IMR-90 (cell line): ENCODE measurements at regions not wholly inside any gene's neighbourhood (a gene's known extent, or its start where the extent isn't known, plus 50 kb on each side); places are given as distances from the start of the nearest gene placed in this dataset.
"Not testable (repeated sequence)": the region's sequence is repeated elsewhere in the genome, so short reads cannot be mapped to it uniquely, and the experiment has no call there.

Source experiments
- ATAC-seq: fragments of 200-7000 bp; cut with Tn5 transposase; 2 replicates; pipeline ENCODE4 v1.9.1; 2020; ENCODE audit warnings: low read depth, mild to moderate bottlenecking, moderate library complexity
- BruUV-seq: library from RNA; stranded (reverse); fragments of 400-500 nt; replicated peaks from 2 replicates; lab custom pipeline; 2021; lab: Mats Ljungman, UMichigan
- CTCF ChIA-PET: fragments of 300-600 bp; formaldehyde crosslinking; extraction: SDS; loops from one replicate; lab custom pipeline; 2021; ENCODE audit warnings: antibody characterized with exemption; lab: Yijun Ruan, JAX
- POLR2A ChIA-PET: fragments of 300-600 bp; sonication (Branson Sonifier 250); formaldehyde crosslinking; loops from one replicate; lab custom pipeline; 2022; ENCODE audit warnings: antibody characterized with exemption; ENCODE audit not compliant: unreplicated experiment; lab: Charles Lee
- DNase-seq: peaks from one replicate; pipeline ENCODE4 v3.0.0; 2013
- H2AFZ ChIP-seq: replicated peaks from 2 replicates; pipeline ENCODE3; 2013; ENCODE audit warnings: low read length, mild to moderate bottlenecking; ENCODE audit not compliant: poor library complexity
- H2AK5ac ChIP-seq: 2 replicates; pipeline ENCODE4 v1.6.1; 2013; ENCODE audit warnings: low read depth, low read length, inconsistent platforms
- H2AK9ac ChIP-seq: replicated peaks from 2 replicates; pipeline ENCODE3; 2013; ENCODE audit warnings: mild to moderate bottlenecking, low read depth, low read length, moderate library complexity; ENCODE audit not compliant: poor library complexity
- H2BK120ac ChIP-seq: 2 replicates; pipeline ENCODE4 v1.6.1; 2013; ENCODE audit warnings: low read depth, low read length, inconsistent platforms
- H2BK15ac ChIP-seq: 3 replicates; pipeline ENCODE4 v1.6.1; 2013; ENCODE audit warnings: low read depth, low read length, inconsistent platforms
- H2BK20ac ChIP-seq: 2 replicates; pipeline ENCODE4 v1.6.1; 2013; ENCODE audit warnings: low read depth, mild to moderate bottlenecking, inconsistent platforms, low read length, moderate library complexity
- H2BK5ac ChIP-seq: 2 replicates; pipeline ENCODE4 v1.6.1; 2013; ENCODE audit warnings: mild to moderate bottlenecking, low read depth, low read length, inconsistent platforms; ENCODE audit not compliant: poor library complexity, severe bottlenecking
- H3K14ac ChIP-seq: replicated peaks from 2 replicates; pipeline ENCODE4 v1.6.1; 2013; ENCODE audit warnings: low read depth, low read length, inconsistent platforms
- H3K18ac ChIP-seq: 2 replicates; pipeline ENCODE4 v1.6.1; 2013; ENCODE audit warnings: low read depth, low read length, control low read depth
- H3K23ac ChIP-seq: 2 replicates; pipeline ENCODE4 v1.6.1; 2013; ENCODE audit warnings: low read depth, low read length, inconsistent platforms
- H3K27ac ChIP-seq: 2 replicates; pipeline ENCODE4 v1.5.1; 2013; ENCODE audit warnings: mild to moderate bottlenecking, control low read depth, low read length; ENCODE audit not compliant: insufficient read depth
- H3K27me3 ChIP-seq: 2 replicates; pipeline ENCODE4 v1.6.1; 2013; ENCODE audit warnings: low read length; ENCODE audit not compliant: control insufficient read depth, insufficient read depth
- H3K36me3 ChIP-seq: 2 replicates; pipeline ENCODE4 v1.6.1; 2013; ENCODE audit warnings: low read length, mixed read lengths; ENCODE audit not compliant: control insufficient read depth, insufficient read depth
- H3K4ac ChIP-seq: 2 replicates; pipeline ENCODE4 v1.6.1; 2013; ENCODE audit warnings: low read depth, low read length, inconsistent platforms
- H3K4me1 ChIP-seq: 2 replicates; pipeline ENCODE4 v1.6.1; 2013; ENCODE audit warnings: low read length, mixed read lengths; ENCODE audit not compliant: control insufficient read depth, insufficient read depth
- H3K4me2 ChIP-seq: 2 replicates; pipeline ENCODE4 v1.6.1; 2013; ENCODE audit warnings: low read depth, mild to moderate bottlenecking, control low read depth, low read length, moderate library complexity
- H3K4me3 ChIP-seq: 2 replicates; pipeline ENCODE4 v1.5.1; 2013; ENCODE audit warnings: low read depth, mild to moderate bottlenecking, control low read depth, low read length, moderate library complexity; ENCODE audit not compliant: insufficient read depth
- H3K56ac ChIP-seq: 2 replicates; pipeline ENCODE4 v1.6.1; 2013; ENCODE audit warnings: low read length, inconsistent platforms; ENCODE audit not compliant: insufficient read depth; ENCODE audit errors: extremely low read depth
- H3K79me1 ChIP-seq, 2 experiments: 2 replicates each; pipeline ENCODE4 v1.6.1; 2013; ENCODE audit warnings: low read length in 2 of 2, inconsistent platforms in 1 of 2, low read depth in 1 of 2
- H3K9ac ChIP-seq: 2 replicates; pipeline ENCODE4 v1.6.1; 2013; ENCODE audit warnings: low read depth, low read length, control low read depth
- H3K9me1 ChIP-seq: 2 replicates; pipeline ENCODE4 v1.6.1; 2013; ENCODE audit warnings: low read length, inconsistent platforms; ENCODE audit not compliant: insufficient read depth
- H3K9me3 ChIP-seq: 2 replicates; pipeline ENCODE4 v1.6.1; 2013; ENCODE audit warnings: low read length; ENCODE audit not compliant: control insufficient read depth, insufficient read depth
- H4K20me1 ChIP-seq: 2 replicates; pipeline ENCODE4 v1.6.1; 2013; ENCODE audit warnings: low read length, inconsistent platforms; ENCODE audit not compliant: insufficient read depth
- H4K5ac ChIP-seq: 2 replicates; pipeline ENCODE4 v1.6.1; 2013; ENCODE audit warnings: mild to moderate bottlenecking, low read depth, low read length, control low read depth
- H4K8ac ChIP-seq, 2 experiments: 2 replicates each; pipeline ENCODE4 v1.6.1; 2013; ENCODE audit warnings: low read depth in 2 of 2, low read length in 2 of 2, control low read depth in 1 of 2, inconsistent platforms in 1 of 2
- H4K91ac ChIP-seq: 2 replicates; pipeline ENCODE4 v1.6.1; 2013; ENCODE audit warnings: low read depth, low read length, inconsistent platforms; ENCODE audit not compliant: insufficient read depth
- WGBS, 2 experiments: methylation state at CpG; one replicate each; pipeline versions ENCODE4 v1.1.5 to v1.1.7; 2013; ENCODE audit warnings: missing lambda C conversion rate in 2 of 2; ENCODE audit not compliant: insufficient read length in 1 of 2; ENCODE audit errors: extremely low coverage in 2 of 2; 5-methylcytosine and 5-hydroxymethylcytosine counted together
- dilution Hi-C: fragments of 300-500 bp; cut with HindIII; formaldehyde crosslinking; loops from one replicate; pipeline ENCODE4 v1.14.3; 2018; ENCODE audit warnings: low sequenced_read_pairs; ENCODE audit not compliant: unreplicated experiment
- in situ Hi-C: fragments of 300-500 bp; cut with MboI; formaldehyde crosslinking; loops from 3 replicates; pipeline ENCODE4 v1.14.3; 2019; ENCODE audit warnings: low sequenced_read_pairs, inconsistent platforms, mixed read lengths
- intact Hi-C: fragments of 100-400 bp; cut with micrococcal nuclease; formaldehyde crosslinking; loops from 2 replicates; pipeline ENCODE4 v1.10.0; 2022

DNA sequence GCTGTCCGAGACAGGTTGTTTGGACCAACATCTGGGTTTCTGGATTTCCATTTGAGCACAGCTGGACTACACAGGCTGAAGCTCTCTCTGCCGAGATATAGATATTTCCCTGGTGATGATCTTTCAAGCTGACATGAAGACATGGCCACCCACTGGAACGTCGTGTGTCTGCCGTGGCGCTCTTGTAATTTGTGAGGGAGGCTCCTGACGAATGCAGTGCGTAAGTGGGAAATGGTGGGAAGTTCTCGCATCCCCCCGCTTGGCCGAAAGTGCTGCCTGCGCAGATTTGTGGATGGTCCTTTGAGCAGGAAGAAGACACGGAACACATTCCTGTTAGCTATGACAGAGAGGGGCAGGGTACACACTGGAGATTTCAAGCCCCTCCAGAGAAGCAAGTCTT is 176.2 kb upstream of the OSBPL11 start:
- H3K9me1 ChIP-seq, H3K23ac ChIP-seq, H3K18ac ChIP-seq, DNase-seq, H3K9me3 ChIP-seq, H4K20me1 ChIP-seq, H3K14ac ChIP-seq, H3K4ac ChIP-seq, H3K4me2 ChIP-seq, H3K27me3 ChIP-seq, H2AFZ ChIP-seq, BruUV-seq, H3K56ac ChIP-seq, dilution Hi-C loops, H2BK120ac ChIP-seq, intact Hi-C loops, H2BK5ac ChIP-seq, H2BK20ac ChIP-seq, POLR2A ChIA-PET, ATAC-seq, H3K27ac ChIP-seq, H3K4me3 ChIP-seq, H3K9ac ChIP-seq, H3K4me1 ChIP-seq, H3K79me1 ChIP-seq, H2AK9ac ChIP-seq, CTCF ChIA-PET, H2AK5ac ChIP-seq, in situ Hi-C loops, H3K36me3 ChIP-seq, H2BK15ac ChIP-seq, H4K8ac ChIP-seq, H4K5ac ChIP-seq, H4K91ac ChIP-seq: not testable (repeated sequence)
- no CpG with 5 or more reads among the region's 13 CpGs for WGBS, 2 experiments

DNA sequence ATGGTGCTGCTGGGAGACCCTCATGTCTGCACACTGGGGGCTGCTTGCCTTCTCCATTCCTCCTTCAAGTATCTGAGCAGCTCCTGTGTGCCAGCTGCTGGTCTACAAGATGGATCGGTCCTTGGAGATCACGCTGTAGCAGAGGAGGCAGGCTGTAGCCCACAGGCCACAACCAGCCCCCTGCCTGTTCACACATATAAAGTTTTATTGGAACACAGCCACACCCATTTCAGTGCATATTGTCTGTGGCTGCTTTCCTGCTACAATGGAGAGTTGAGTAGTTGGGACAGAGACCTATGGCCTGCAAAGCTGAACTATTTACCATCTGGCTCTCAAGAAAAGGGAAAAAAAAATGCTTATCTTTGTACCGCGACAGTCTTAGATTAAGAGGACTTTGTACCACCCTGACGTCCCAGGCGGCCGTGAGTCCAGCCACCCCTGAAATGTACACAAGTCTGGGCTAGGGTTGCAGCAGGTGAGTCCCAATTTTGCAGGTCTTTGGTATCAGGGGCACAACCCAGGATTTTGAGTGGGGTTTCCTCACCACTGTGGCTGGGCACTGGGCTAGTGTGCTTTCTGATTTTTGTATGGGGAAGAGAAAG is 179.2 kb upstream of the OSBPL11 start:
- H3K4me2 ChIP-seq, H3K9me1 ChIP-seq, H4K91ac ChIP-seq, H4K5ac ChIP-seq, H2AK9ac ChIP-seq, H2BK5ac ChIP-seq, H2BK20ac ChIP-seq, H2AFZ ChIP-seq, BruUV-seq, H3K79me1 ChIP-seq, H3K27me3 ChIP-seq, dilution Hi-C loops, H2AK5ac ChIP-seq, intact Hi-C loops, H3K27ac ChIP-seq, H3K23ac ChIP-seq, ATAC-seq, H3K56ac ChIP-seq, POLR2A ChIA-PET, H3K14ac ChIP-seq, H4K20me1 ChIP-seq, H3K4ac ChIP-seq, H4K8ac ChIP-seq, CTCF ChIA-PET, in situ Hi-C loops, H3K9ac ChIP-seq, H3K4me3 ChIP-seq, H3K4me1 ChIP-seq, H2BK15ac ChIP-seq, H3K18ac ChIP-seq, H2BK120ac ChIP-seq, DNase-seq, H3K36me3 ChIP-seq, H3K9me3 ChIP-seq: not testable (repeated sequence)
- no CpG with 5 or more reads among the region's 7 CpGs for WGBS, 2 experiments
